GM18517 (cell line): ENCODE measurements at regions not wholly inside any gene's neighbourhood (a gene's known extent, or its start where the extent isn't known, plus 50 kb on each side); places are given as distances from the start of the nearest gene placed in this dataset.
"Not testable (repeated sequence)": the region's sequence is repeated elsewhere in the genome, so short reads cannot be mapped to it uniquely, and the experiment has no call there.

ENCODE experiments used
- ATAC-seq: cut with Tn5 transposase; IDR thresholded peaks from one replicate; pipeline ENCODE4 v1.9.1; 2021; ENCODE audit warnings: mild to moderate bottlenecking, moderate library complexity; ENCODE audit not compliant: unreplicated experiment

DNA sequence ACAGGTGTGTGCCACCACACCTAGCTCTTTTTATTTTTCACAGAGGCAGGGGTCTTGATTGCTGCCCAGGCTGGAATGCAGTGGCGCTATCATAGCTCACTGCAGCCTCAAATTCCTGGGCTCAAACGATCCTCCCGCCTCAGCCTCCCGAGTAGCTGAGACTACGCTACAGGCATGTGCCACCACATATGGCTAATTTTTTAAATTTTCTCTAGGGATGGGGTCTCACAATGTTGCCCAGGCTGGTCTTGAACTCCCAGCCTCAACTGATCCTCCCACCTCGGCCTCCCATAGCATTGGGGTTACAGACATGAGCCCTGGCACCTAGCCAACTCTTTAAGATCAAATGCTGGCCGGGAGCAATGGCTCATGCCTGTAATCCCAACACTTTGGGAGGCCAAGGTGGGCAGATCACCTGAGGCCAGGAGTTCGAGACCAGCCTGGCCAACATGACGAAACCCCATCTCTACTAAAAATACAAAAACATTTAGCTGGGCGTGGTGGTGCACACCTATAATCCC lies 50.6 kb upstream of the MYL10 start:
- not testable (repeated sequence) for ATAC-seq

GRCh38 chr7:101680406-101681145 lies 51.5 kb upstream of the MYL10 start:
- ATAC-seq = no peak

- ATAC-seq = no peak
Measured at GRCh38 chr7:101681170-101682007, 52.3 kb upstream of the MYL10 start.

DNA sequence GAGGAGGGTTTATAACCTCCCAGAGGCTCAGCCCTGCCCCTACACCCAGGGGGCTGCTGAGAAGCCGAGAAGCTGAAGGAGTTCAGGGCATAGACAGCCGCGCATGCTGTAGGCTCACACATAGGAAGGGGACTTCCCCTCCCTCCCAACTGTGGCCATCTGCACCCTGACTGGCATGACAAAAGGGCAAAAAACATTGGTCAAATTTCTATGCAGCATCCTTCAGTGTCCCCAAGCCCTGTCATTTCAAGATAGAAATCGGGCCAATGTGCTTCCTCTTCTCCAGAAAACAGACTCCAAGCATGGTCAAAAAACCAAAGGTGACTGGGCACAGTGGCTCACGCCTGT lies 55.9 kb upstream of the MYL10 start:
- no peak for ATAC-seq

DNA sequence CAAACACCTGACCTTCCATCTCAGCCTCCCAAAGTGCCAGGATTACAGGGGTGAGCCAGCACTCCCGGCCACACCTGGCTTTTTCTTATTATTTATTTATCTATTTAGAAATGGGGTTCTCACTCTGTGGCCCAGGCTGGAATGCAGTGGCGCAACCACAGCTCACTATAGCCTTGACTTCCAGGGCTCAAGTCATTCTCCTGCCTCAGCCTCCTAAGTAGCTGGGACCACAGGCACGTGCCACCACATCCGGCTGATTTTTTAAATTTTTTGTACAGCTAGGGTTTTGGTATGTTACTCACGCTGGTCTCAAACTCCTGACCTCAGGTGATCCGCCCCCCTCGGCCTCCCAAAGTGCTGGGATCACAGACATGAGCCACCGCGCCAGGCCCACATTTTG lies 56.9 kb upstream of the MYL10 start:
- no peak for ATAC-seq

GRCh38 chr7:101687081-101687480 lies 58.0 kb upstream of the MYL10 start:
- no peak for ATAC-seq

DNA sequence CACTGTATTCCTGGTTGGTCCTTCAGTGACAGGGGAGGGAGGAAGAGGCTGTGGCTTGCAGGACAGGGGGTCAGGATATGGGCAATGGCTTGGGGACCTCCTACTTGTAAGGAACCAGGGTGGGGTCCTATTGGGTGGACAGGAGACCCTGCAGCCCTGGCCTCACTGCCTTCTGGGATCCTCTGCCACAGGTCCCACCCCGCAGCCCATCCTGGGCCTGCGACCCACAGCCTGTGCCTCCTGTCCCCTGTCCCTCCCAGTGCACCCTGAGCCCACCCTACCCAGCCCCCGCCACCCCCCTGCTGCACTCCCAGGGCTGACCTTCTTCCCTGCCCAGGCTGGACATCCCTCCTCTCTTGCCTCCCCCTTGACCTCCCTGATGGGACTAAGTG lies 58.7 kb upstream of the MYL10 start:
- ATAC-seq = no peak

DNA sequence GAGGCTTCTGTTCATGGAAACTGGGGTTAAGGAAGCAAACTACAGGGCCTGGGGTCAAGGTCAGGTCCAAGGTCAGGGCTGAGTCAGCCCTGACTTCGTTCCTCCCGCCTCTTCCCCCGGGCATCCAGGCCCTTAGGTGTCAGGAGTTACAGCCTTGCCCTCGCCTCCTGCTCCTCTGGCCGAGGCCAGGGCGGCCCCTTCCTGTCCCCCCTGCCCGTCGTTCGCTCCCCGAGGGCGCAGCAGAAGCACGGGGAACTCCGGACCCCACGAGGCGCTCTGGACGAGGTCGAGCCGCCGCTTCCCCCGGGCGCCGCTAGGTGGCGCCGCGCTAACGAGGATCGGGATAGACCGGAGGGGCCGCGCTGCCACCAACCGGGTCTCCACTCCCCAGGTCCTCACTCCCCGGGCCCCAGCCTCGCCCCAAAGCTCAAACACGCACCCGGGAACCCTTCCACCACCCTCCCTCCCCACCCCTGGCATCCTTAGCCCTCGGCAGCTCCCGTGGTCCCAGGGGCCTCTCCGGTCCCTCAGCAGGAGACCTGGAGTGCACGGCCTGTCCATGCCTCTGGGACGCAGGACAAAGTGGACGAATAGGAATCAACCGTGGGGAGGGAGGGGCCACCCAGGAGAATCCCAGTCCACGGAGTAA lies 59.2 kb upstream of the MYL10 start:
- ATAC-seq = no peak

DNA sequence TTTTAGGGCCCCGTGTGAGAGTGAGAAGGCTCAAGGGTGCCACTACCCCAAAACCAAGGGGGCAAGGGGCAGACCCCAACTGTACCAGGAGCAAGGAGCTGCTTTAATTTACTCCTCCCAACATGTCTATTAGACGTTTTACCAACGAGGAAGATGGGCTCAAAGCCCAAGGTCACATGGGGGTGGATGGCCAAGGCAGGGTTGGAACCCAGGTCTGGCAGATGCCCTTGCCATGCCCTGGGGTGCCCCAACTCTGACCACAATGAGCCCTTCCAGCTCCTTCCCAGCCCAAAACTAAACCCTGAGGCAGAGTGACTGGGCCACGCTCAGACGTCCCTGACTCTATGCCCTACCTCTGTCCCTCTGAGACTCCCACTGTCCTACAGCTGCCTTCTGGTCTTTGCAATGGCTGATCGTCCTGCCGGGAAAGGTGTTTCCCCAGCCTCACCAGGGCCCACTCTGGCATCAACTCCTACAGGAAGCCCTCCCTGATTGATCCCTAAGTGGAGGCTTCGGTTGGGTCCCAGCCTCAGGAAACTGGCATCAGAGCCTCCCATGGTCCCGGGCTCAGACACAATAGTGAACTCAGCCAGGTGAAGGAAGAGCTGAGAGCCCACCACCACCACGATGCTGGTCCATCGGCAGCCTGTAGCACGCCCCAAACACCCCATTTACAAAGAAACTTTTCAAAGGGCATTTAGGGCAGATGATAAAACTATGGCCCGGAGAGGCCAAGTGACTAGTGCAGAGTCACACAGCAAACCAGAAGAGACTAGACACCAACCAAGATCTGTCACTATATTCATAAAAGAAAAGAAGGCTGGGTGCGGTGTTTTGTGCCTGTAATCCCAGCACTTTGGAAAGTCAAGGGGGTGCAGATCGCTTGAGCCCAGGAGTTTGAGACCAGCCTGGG lies 60.2 kb upstream of the MYL10 start:
- no peak for ATAC-seq

DNA sequence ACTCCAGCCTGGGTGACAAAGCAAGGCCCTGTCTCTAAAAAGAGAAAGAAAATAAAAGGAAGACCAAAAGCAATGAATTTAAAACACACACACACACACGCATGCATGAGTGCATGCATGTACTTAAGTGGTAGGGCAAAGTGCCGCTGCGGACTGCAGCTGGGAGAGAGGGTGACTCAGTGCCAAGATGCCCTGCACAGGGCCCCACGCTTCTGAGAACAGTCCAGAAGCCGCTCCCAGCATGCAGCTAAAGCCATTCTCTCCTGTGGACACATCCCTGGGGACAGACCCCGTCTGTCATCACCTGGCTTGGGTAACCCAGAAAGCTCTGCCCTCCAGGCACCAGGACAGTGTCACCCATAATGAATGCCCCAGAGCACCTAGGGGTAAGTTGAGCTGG lies 61.0 kb upstream of the MYL10 start:
- ATAC-seq = no peak

DNA sequence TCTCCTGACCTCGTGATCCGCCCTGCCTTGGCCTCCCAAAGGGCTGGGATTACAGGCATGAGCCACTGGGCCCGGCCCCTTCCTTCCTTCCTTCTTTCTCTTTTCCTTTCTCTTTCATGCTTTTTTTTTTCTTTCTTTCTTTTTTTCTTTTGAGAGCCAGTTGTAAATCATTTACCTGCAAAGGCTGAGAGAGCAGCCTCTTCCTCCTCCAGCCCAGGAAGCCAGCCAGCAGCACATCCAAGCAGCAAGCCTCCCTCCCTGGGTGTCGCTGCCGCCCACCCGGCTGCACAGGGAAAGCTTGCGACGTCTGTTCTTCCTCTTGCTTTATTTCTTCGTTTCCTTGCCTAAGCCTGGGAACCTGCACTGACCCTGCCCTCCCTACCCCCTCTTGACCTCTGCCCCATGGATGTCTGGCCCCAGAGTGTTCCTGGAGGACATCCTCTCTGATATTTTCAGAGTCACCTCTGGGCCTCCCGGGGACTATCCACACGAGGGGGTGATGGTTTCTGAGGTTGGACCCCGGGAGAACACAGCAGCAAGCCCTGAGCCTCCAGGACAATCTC lies 62.8 kb upstream of the MYL10 start:
- no peak for ATAC-seq

DNA sequence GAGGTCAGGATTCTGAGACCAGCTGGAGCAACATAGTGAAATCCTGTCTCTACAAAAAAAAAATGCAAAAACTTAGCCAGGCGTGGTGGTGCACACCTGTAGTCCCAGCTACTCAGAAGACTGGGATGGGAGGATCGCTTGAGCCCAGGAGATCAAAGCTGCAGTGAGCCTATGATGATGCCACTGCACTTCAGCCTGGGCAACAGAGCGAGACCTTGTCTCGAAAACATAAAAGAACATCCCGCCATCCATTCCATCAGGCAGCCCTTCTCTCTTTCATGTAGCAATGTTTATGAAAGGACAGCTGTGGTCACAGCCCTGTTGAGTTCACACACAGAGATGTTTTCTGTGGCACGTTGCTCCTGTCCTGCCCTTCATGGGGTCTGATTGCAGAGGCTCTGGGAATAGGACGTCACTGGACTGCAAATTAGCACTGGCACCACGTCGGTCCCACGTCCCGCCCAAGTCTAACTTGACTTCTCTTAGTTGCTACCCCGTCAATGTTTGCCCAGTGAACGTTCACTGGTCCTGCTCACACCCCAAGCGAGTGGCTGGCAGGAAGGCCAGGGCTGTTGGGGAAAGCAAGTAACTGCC lies 64.5 kb upstream of the MYL10 start:
- ATAC-seq = no peak

- ATAC-seq = no peak
Measured at GRCh38 chr7:101698964-101699363, 69.9 kb upstream of the MYL10 start.

- no peak for ATAC-seq
Measured at GRCh38 chr7:101699399-101699798, 70.3 kb upstream of the MYL10 start.

DNA sequence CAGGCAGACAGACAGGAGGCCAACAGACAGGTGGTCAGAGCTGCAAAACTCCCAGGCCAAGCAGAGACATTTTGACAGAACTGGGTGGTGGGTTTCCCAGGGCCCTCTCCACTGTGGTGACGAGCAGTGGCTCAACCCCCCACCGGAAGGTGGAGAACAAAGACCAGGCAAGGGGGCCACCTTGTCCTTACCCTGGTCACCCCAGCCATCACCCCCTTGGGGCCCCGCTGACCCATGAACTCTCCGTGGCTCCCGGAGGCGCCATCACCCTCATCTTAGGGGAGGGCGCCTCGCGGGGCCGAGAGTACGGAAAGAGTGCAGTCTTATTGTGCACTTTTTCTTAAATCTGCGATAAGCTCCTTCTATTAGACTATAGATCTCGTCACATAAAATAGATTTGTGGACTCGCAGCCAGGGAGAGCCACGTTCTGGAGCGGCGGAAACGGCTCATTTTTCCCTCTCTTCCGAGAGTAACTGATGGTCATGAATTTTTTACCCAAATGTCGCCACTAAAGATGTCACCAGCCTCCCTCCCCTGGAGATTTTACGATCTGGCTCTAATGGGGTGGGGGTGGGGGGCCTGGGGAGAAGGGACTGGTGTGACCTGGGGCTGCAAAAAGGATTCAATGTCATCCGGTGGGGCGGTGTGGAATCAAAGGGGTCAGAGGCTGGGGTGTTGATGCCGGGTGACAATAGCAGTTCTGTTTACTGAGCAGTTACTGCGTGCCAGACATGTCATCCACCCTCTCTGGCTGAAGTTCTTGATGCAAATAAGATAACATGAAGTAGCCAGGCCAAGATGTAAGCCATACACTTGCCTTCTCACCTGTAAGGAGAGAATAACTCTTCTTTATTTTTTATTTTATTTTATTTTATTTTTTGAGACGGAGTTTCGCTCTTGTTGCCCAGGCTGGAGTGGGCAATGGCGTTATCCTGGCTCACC lies 71.1 kb upstream of the MYL10 start:
- ATAC-seq = no peak

GRCh38 chr7:101701153-101701794 lies 72.2 kb upstream of the MYL10 start:
- ATAC-seq = no peak

GRCh38 chr7:101702362-101702850 lies 73.3 kb upstream of the MYL10 start:
- ATAC-seq = no peak

DNA sequence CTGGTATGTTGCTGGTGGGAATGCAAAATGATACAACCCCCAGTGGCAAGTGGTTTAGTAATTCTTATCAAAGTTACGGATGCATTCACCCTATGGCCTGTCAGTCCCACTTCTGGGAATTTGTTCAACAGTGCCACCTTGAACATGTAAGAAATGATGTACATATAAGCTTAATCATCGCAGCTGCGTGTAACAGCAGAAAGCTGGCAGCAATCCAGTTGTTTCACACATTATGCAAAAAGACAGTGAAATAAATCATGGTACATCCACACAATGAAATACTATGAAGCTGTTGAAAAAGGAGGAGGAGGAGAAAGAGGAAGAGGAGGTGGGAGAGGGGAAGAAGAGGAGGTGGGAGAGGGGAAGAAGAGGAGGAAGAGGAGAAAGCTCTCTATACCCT lies 76.2 kb upstream of the MYL10 start:
- no peak for ATAC-seq
